Panc1 (cell line): ENCODE measurements at regions not wholly inside any gene's neighbourhood (a gene's known extent, or its start where the extent isn't known, plus 50 kb on each side); places are given as distances from the start of the nearest gene placed in this dataset.

Source experiments
- ATAC-seq: fragments of 200-7000 bp; cut with Tn5 transposase; 2 replicates; pipeline ENCODE4 v1.9.1; 2020; ENCODE audit warnings: mild to moderate bottlenecking, moderate library complexity
- BruUV-seq: library from RNA; stranded (reverse); fragments of 400-500 nt; replicated peaks from 2 replicates; lab custom pipeline; 2021; lab: Mats Ljungman, UMichigan
- CTCF ChIA-PET: fragments of 300-600 bp; sonication (Branson Sonifier 250); formaldehyde crosslinking; loops from one replicate; lab custom pipeline; 2022; ENCODE audit warnings: antibody characterized with exemption; lab: Charles Lee
- POLR2A ChIA-PET: fragments of 300-600 bp; sonication (Branson Sonifier 250); formaldehyde crosslinking; loops from one replicate; lab custom pipeline; 2022; ENCODE audit warnings: antibody characterized with exemption; lab: Charles Lee
- DNase-seq: peaks from one replicate; pipeline ENCODE4 v3.0.0-alpha.2; 2010; ENCODE audit warnings: low read depth, low spot score
- H3K27ac ChIP-seq: 2 replicates; pipeline ENCODE4 v1.5.1; 2011; ENCODE audit warnings: mild to moderate bottlenecking, low read length, inconsistent platforms
- H3K27me3 ChIP-seq: fragments of 200-500 bp; sonication (Bioruptor generic); 2 replicates; pipeline ENCODE4 v1.6.0; 2014; ENCODE audit warnings: low read length, inconsistent platforms; ENCODE audit not compliant: control insufficient read depth, insufficient read depth
- H3K36me3 ChIP-seq: fragments of 200-500 bp; sonication (Bioruptor generic); 2 replicates; pipeline ENCODE4 v1.5.1; 2014; ENCODE audit warnings: inconsistent platforms, mild to moderate bottlenecking, low read length, moderate library complexity; ENCODE audit not compliant: control insufficient read depth, insufficient read depth
- H3K4me1 ChIP-seq: 2 replicates; pipeline ENCODE4 v1.5.1; 2011; ENCODE audit warnings: inconsistent platforms, mild to moderate bottlenecking, low read length, moderate library complexity; ENCODE audit not compliant: control insufficient read depth, insufficient read depth
- H3K4me3 ChIP-seq, 2 experiments: 2 replicates each; pipeline ENCODE4 v1.5.1; 2011 to 2012; ENCODE audit warnings: low read depth in 2 of 2, low read length in 2 of 2, mild to moderate bottlenecking in 2 of 2, inconsistent platforms in 1 of 2, moderate library complexity in 1 of 2
- H3K9me3 ChIP-seq: fragments of 200-500 bp; sonication (Bioruptor generic); 2 replicates; pipeline ENCODE4 v1.5.1; 2014; ENCODE audit warnings: low read depth, mild to moderate bottlenecking, inconsistent platforms, low read length, moderate library complexity; ENCODE audit not compliant: control insufficient read depth, insufficient read depth
- CTCF ChIP-seq: fragments of 450-650 bp; IDR thresholded peaks from 2 replicates; pipeline ENCODE4 v1.5.1; 2017; ENCODE audit warnings: mild to moderate bottlenecking
- POLR2AphosphoS5 ChIP-seq: IDR thresholded peaks from 2 replicates; pipeline ENCODE4 v1.6.1; 2012; ENCODE audit warnings: mild to moderate bottlenecking, low read depth, low read length, moderate library complexity
- SIN3A ChIP-seq: IDR thresholded peaks from 2 replicates; pipeline ENCODE4 v1.6.1; 2012; ENCODE audit warnings: low read depth, mild to moderate bottlenecking, low read length, moderate library complexity, borderline replicate concordance; ENCODE audit not compliant: insufficient read depth
- TCF7L2 ChIP-seq: IDR thresholded peaks from 2 replicates; pipeline ENCODE4 v1.6.1; 2011; ENCODE audit warnings: mild to moderate bottlenecking, low read depth, low read length, inconsistent platforms
- in situ Hi-C: cut with HindIII; loops from 2 replicates; pipeline ENCODE4 v1.10.0; 2016; ENCODE audit warnings: low sequenced_read_pairs, low pct_unique_long_range_greater_than_20kb
- intact Hi-C: fragments of 100-400 bp; cut with micrococcal nuclease; formaldehyde crosslinking; loops from one replicate; pipeline ENCODE4 v1.10.0; 2022; ENCODE audit not compliant: unreplicated experiment
- TF ChIP-seq, protein P1 (sequence below), 2 experiments: IDR thresholded peaks; 2 replicates each; pipeline ENCODE4 v1.6.1; 2011 to 2012; ENCODE audit warnings: low read depth in 2 of 2, control low read depth in 1 of 2, low read length in 1 of 2, mild to moderate bottlenecking in 1 of 2, moderate library complexity in 1 of 2; ENCODE audit not compliant: insufficient read depth in 1 of 2

DNA sequence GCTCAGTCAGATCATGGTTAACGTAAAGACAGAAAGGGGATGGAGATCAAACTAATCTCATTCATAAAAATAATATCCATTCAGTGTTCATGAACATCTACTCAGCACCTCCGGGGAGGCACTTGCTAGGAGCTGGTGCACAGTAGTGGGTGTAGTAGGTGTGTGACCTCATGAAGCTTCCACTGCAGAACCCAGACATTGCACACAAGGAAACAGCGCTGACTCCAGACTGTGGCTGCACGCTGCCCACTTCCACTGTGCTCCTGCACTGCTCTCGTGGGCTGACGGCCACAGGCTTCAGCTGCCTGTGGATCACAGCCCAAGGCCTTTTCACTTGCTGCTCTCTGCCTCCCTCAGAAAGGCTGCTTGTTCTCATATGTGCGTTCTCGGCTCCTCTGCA, 214.4 kb upstream of the ZNF507 start:
- Histone ChIP-seq H3K27me3 (no peaks in the 10 kb centered on the region), H3K4me1 (no peaks in the 10 kb centered on the region), H3K27ac (no peak overlapping the region), H3K9me3 (no peaks in the 10 kb centered on the region), H3K4me3 (no peak overlapping the region), H3K36me3 (no peaks in the 10 kb centered on the region)
- DNase-seq: no peak
- intact Hi-C loops: no loop called here
- CTCF ChIA-PET: interaction anchor here (0.6 kb wide), 1 partner anchor 28 kb away, joined by 6 read pairs; no protein-coding TSS in a partner anchor
- in situ Hi-C loops: no loop called here
- POLR2A ChIA-PET: no interaction called here
- no TSS peak for BruUV-seq
- ATAC-seq: no peak
- TF ChIP-seq SIN3A (no peak), CTCF (no peak), POLR2AphosphoS5 (no peak), TCF7L2 (no peak)
- TF ChIP-seq, protein P1, sequence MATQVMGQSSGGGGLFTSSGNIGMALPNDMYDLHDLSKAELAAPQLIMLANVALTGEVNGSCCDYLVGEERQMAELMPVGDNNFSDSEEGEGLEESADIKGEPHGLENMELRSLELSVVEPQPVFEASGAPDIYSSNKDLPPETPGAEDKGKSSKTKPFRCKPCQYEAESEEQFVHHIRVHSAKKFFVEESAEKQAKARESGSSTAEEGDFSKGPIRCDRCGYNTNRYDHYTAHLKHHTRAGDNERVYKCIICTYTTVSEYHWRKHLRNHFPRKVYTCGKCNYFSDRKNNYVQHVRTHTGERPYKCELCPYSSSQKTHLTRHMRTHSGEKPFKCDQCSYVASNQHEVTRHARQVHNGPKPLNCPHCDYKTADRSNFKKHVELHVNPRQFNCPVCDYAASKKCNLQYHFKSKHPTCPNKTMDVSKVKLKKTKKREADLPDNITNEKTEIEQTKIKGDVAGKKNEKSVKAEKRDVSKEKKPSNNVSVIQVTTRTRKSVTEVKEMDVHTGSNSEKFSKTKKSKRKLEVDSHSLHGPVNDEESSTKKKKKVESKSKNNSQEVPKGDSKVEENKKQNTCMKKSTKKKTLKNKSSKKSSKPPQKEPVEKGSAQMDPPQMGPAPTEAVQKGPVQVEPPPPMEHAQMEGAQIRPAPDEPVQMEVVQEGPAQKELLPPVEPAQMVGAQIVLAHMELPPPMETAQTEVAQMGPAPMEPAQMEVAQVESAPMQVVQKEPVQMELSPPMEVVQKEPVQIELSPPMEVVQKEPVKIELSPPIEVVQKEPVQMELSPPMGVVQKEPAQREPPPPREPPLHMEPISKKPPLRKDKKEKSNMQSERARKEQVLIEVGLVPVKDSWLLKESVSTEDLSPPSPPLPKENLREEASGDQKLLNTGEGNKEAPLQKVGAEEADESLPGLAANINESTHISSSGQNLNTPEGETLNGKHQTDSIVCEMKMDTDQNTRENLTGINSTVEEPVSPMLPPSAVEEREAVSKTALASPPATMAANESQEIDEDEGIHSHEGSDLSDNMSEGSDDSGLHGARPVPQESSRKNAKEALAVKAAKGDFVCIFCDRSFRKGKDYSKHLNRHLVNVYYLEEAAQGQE (IDR thresholded peaks at IDR 0.05; ENCODE audit: insufficient read depth in 1 of 2, low read depth in 2 of 2, low read length in 1 of 2): no peak

- Histone ChIP-seq H3K4me1 (no peaks in the 10 kb centered on the region), H3K27me3 (peaks cover 6% of the 10 kb centered on the region), H3K36me3 (no peaks in the 10 kb centered on the region), H3K9me3 (no peaks in the 10 kb centered on the region), H3K27ac (no peak overlapping the region), H3K4me3 (no peak overlapping the region)
- ChIA-PET POLR2A (no interaction called here), CTCF (no interaction called here)
- ATAC-seq (no peak), DNase-seq (no peak)
- no TSS peak for BruUV-seq
- intact Hi-C loops: no loop called here
- in situ Hi-C loops: no loop called here
- TF ChIP-seq TCF7L2: no peak
- no peak; the same call in 1 of the 2 replicates for TF ChIP-seq CTCF
- TF ChIP-seq, protein P1 (IDR thresholded peaks at IDR 0.05; ENCODE audit: insufficient read depth in 1 of 2, low read depth in 2 of 2, low read length in 1 of 2): no peak
- no peak for TF ChIP-seq SIN3A
- TF ChIP-seq POLR2AphosphoS5: no peak
Measured at GRCh38 chr19:32138416-32138815, 207.0 kb upstream of the ZNF507 start.
